ENCODE measurements at regions not wholly inside any gene's neighbourhood (a gene's known extent, or its start where the extent isn't known, plus 50 kb on each side); places are given as distances from the start of the nearest gene placed in this dataset.

DNA sequence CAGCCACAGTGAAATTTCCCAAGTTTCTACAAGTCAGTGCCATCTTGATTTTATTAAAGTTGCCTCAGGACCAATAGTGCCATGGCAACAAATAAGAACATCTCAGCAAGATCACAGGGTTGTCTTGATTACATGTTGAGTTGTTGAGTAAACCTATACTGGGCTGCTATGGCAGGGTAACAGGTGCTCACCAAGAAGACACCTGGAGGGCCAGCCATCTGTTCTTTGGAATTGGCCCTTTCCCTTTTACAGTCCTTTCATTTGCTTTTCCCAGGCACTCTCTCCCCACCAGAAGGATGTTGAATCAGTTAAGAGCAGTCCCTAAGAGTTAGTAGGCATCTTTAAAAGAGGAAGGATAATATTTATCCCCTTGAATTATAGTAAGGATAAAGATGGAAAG lies 582.0 kb downstream of the TNS3 start:
- TF ChIP-seq, protein P1, sequence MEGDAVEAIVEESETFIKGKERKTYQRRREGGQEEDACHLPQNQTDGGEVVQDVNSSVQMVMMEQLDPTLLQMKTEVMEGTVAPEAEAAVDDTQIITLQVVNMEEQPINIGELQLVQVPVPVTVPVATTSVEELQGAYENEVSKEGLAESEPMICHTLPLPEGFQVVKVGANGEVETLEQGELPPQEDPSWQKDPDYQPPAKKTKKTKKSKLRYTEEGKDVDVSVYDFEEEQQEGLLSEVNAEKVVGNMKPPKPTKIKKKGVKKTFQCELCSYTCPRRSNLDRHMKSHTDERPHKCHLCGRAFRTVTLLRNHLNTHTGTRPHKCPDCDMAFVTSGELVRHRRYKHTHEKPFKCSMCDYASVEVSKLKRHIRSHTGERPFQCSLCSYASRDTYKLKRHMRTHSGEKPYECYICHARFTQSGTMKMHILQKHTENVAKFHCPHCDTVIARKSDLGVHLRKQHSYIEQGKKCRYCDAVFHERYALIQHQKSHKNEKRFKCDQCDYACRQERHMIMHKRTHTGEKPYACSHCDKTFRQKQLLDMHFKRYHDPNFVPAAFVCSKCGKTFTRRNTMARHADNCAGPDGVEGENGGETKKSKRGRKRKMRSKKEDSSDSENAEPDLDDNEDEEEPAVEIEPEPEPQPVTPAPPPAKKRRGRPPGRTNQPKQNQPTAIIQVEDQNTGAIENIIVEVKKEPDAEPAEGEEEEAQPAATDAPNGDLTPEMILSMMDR (IDR thresholded peaks at IDR 0.05), result no peak
- TF ChIP-seq POLR2A (IDR thresholded peaks at IDR 0.05), result no peak

All from thyroid gland (tissue), 4 donors.